Keratinocyte (primary cell): ENCODE measurements at regions not wholly inside any gene's neighbourhood (a gene's known extent, or its start where the extent isn't known, plus 50 kb on each side); places are given as distances from the start of the nearest gene placed in this dataset.

Experiments used
- DNase-seq: peaks from one replicate; pipeline ENCODE4 v3.0.0-alpha.2; 2011; ENCODE audit warnings: low read depth, missing footprints, low spot score
- FAIRE-seq: peaks from 2 replicates; lab custom pipeline; 2011; peaks lifted over from hg19 to GRCh38; lab: Jason Lieb, UNC
- H2AFZ ChIP-seq: 2 replicates; pipeline ENCODE4 v1.6.0; 2012; ENCODE audit warnings: low read length, control low read depth, inconsistent platforms; ENCODE audit not compliant: control insufficient read depth
- H3K27ac ChIP-seq: 2 replicates; pipeline ENCODE4 v1.5.1; 2011; ENCODE audit warnings: low read length; ENCODE audit not compliant: control insufficient read depth, insufficient read depth
- H3K27me3 ChIP-seq: 3 replicates; pipeline ENCODE4 v1.6.0; 2011; ENCODE audit warnings: low read length; ENCODE audit not compliant: control insufficient read depth, insufficient read depth; ENCODE audit errors: extremely low read depth
- H3K36me3 ChIP-seq, 2 experiments: 2 replicates in 1 of 2; 3 replicates in 1 of 2; pipeline ENCODE4 v1.5.1; 2011; ENCODE audit warnings: low read length in 2 of 2, mild to moderate bottlenecking in 1 of 2; ENCODE audit not compliant: control insufficient read depth in 2 of 2, insufficient read depth in 2 of 2; ENCODE audit errors: extremely low read depth in 1 of 2
- H3K4me1 ChIP-seq: 3 replicates; pipeline ENCODE4 v1.5.1; 2011; ENCODE audit warnings: low read length; ENCODE audit not compliant: control insufficient read depth, insufficient read depth; ENCODE audit errors: extremely low read depth
- H3K4me2 ChIP-seq: 3 replicates; pipeline ENCODE4 v1.6.0; 2011; ENCODE audit warnings: low read depth, low read length; ENCODE audit not compliant: control insufficient read depth, insufficient read depth; ENCODE audit errors: extremely low read depth
- H3K4me3 ChIP-seq, 3 experiments: fragments of 200-600 bp in 1 of 3; sonication (generic) in 1 of 3; 2 replicates in 2 of 3; 3 replicates in 1 of 3; pipeline ENCODE4 v1.5.1; 2011 to 2016; ENCODE audit warnings: low read length in 3 of 3, mild to moderate bottlenecking in 3 of 3, control low read depth in 2 of 3, inconsistent platforms in 1 of 3, low read depth in 1 of 3, mixed read lengths in 1 of 3, mixed run types in 1 of 3, moderate library complexity in 1 of 3; ENCODE audit not compliant: control insufficient read depth in 2 of 3, insufficient read depth in 2 of 3; ENCODE audit errors: extremely low read depth in 1 of 3
- H3K79me2 ChIP-seq: 2 replicates; pipeline ENCODE4 v1.6.0; 2012; ENCODE audit warnings: low read length; ENCODE audit not compliant: control insufficient read depth, insufficient read depth
- H3K9ac ChIP-seq: 3 replicates; pipeline ENCODE4 v1.6.0; 2011; ENCODE audit warnings: low read length; ENCODE audit not compliant: control insufficient read depth, insufficient read depth; ENCODE audit errors: extremely low read depth
- H3K9me1 ChIP-seq: 3 replicates; pipeline ENCODE4 v1.6.0; 2011; ENCODE audit warnings: low read length; ENCODE audit not compliant: control insufficient read depth, insufficient read depth; ENCODE audit errors: extremely low read depth
- H3K9me3 ChIP-seq: 2 replicates; pipeline ENCODE4 v1.5.1; 2012; ENCODE audit warnings: low read depth, low read length; ENCODE audit not compliant: control insufficient read depth
- H4K20me1 ChIP-seq: 3 replicates; pipeline ENCODE4 v1.6.0; 2011; ENCODE audit warnings: low read length; ENCODE audit not compliant: control insufficient read depth, insufficient read depth; ENCODE audit errors: extremely low read depth
- EZH2 ChIP-seq: IDR thresholded peaks from one replicate; pipeline ENCODE4 v1.6.1; 2012; ENCODE audit warnings: inconsistent platforms, mild to moderate bottlenecking, low read length, moderate library complexity
- dilution Hi-C: fragments of 300-500 bp; cut with MboI; formaldehyde crosslinking; loops from one replicate; pipeline ENCODE4 v1.7.0; 2020; ENCODE audit warnings: low sequenced_read_pairs; ENCODE audit not compliant: extremely low pct_ligation_motif_present
- TF ChIP-seq, protein P1 (sequence below), 3 experiments: IDR thresholded peaks in 1 of 3; conservative IDR thresholded peaks in 1 of 3; optimal IDR thresholded peaks in 1 of 3; 2 replicates in 2 of 3; 3 replicates in 1 of 3; pipeline versions ENCODE3 to v1.5.1; 2011; ENCODE audit warnings: low read length in 3 of 3, mild to moderate bottlenecking in 3 of 3, moderate library complexity in 2 of 3, control low read depth in 1 of 3, inconsistent platforms in 1 of 3; ENCODE audit not compliant: insufficient read depth in 2 of 3; ENCODE audit errors: extremely low read depth in 1 of 3

DNA sequence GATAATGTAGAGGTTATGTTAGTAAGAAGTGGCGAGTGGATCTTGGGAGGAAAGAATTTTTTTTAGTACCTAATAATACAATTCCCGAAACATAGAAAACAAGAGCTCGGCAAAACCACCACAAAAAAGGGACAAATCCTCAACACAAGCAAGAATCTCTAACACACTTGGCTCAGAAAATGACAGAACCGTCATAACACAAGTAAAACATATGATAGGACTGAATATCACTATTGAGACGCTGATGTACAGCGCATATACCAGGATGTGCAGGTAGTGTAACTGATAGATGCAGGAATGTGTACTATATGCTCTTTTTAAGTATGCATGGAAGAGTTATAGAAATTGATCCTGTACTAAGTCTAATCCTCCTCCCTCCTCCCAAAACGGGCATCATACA is 564.5 kb downstream of the BCL11B start:
- Histone ChIP-seq H3K27me3 (no peaks in the 10 kb centered on the region), H3K27ac (no peak overlapping the region), H3K4me1 (peaks cover 14% of the 10 kb centered on the region), H3K4me2 (no peak overlapping the region), H3K9me3 (no peaks in the 10 kb centered on the region), H2AFZ (no peak overlapping the region), H3K36me3 (no peaks in the 10 kb centered on the region), H3K79me2 (no peaks in the 10 kb centered on the region), H3K9me1 (no peaks in the 10 kb centered on the region), H3K4me3 (no peak overlapping the region), H3K9ac (no peak overlapping the region), H4K20me1 (no peaks in the 10 kb centered on the region)
- TF ChIP-seq EZH2 = no peak
- TF ChIP-seq, protein P1, sequence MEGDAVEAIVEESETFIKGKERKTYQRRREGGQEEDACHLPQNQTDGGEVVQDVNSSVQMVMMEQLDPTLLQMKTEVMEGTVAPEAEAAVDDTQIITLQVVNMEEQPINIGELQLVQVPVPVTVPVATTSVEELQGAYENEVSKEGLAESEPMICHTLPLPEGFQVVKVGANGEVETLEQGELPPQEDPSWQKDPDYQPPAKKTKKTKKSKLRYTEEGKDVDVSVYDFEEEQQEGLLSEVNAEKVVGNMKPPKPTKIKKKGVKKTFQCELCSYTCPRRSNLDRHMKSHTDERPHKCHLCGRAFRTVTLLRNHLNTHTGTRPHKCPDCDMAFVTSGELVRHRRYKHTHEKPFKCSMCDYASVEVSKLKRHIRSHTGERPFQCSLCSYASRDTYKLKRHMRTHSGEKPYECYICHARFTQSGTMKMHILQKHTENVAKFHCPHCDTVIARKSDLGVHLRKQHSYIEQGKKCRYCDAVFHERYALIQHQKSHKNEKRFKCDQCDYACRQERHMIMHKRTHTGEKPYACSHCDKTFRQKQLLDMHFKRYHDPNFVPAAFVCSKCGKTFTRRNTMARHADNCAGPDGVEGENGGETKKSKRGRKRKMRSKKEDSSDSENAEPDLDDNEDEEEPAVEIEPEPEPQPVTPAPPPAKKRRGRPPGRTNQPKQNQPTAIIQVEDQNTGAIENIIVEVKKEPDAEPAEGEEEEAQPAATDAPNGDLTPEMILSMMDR (optimal IDR thresholded peaks at IDR 0.05 in 1 of 3, IDR thresholded peaks at IDR 0.05 in 1 of 3, conservative IDR thresholded peaks at IDR 0.05 in 1 of 3; ENCODE audit: extremely low read depth in 1 of 3, insufficient read depth in 2 of 3, low read length in 3 of 3) = no peak
- DNase-seq = no peak
- no peak for FAIRE-seq
- dilution Hi-C loops = no loop called here

DNA sequence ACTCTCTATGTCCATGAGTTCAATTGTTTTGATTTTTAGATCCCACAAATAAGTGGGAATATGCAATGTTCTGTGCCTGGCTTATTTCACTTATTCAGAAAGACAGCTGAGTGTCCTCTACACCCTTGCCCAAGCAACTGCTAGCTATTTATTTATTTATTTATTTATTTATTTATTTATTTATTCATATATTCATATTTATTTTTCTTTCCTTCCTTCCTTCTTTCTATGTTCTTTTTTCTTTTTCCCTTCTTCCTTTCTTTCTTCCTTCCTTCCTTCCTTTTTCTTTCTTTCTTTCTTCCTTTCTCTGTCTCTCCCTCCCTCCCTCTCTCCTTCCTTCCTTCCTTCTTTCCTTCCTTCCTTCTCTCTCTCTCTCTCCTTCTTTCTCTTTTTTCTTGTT is 563.4 kb downstream of the BCL11B start:
- H3K9me3 ChIP-seq = no peaks in the 10 kb centered on the region

More for the DNA sequence above, 563.4 kb downstream of the BCL11B start:
- no peaks in the 10 kb centered on the region for H4K20me1 ChIP-seq
- FAIRE-seq = no peak
- H3K9me1 ChIP-seq = no peaks in the 10 kb centered on the region
- H3K4me2 ChIP-seq = no peak overlapping the region
- H3K4me1 ChIP-seq = peaks cover 14% of the 10 kb centered on the region
- no peak overlapping the region for H2AFZ ChIP-seq
- no peak overlapping the region for H3K4me3 ChIP-seq
- dilution Hi-C loops = no loop called here
- H3K27me3 ChIP-seq = no peaks in the 10 kb centered on the region
- H3K27ac ChIP-seq = no peak overlapping the region
- H3K36me3 ChIP-seq = no peaks in the 10 kb centered on the region
- no peaks in the 10 kb centered on the region for H3K79me2 ChIP-seq
- no peak for DNase-seq
- no peak overlapping the region for H3K9ac ChIP-seq
- TF ChIP-seq EZH2 = no peak
- TF ChIP-seq, protein P1 (optimal IDR thresholded peaks at IDR 0.05 in 1 of 3, IDR thresholded peaks at IDR 0.05 in 1 of 3, conservative IDR thresholded peaks at IDR 0.05 in 1 of 3; ENCODE audit: extremely low read depth in 1 of 3, insufficient read depth in 2 of 3, low read length in 3 of 3) = no peak
